D721Med (cell line): ENCODE measurements at regions not wholly inside any gene's neighbourhood (a gene's known extent, or its start where the extent isn't known, plus 50 kb on each side); places are given as distances from the start of the nearest gene placed in this dataset.
"Not testable (repeated sequence)": the region's sequence is repeated elsewhere in the genome, so short reads cannot be mapped to it uniquely, and the experiment has no call there.

Experiments used
- DNase-seq: peaks from one replicate; pipeline ENCODE4 v3.0.0; 2011; ENCODE audit warnings: low spot score; ENCODE audit not compliant: insufficient read length
- FAIRE-seq: peaks from 2 replicates; lab custom pipeline; 2011; peaks lifted over from hg19 to GRCh38; lab: Jason Lieb, UNC
- CTCF ChIP-seq: IDR thresholded peaks from 2 replicates; pipeline ENCODE4 v1.5.1; 2012; ENCODE audit warnings: mild to moderate bottlenecking, control low read depth; ENCODE audit not compliant: insufficient read depth; ENCODE audit errors: missing control alignments

- no peak for TF ChIP-seq CTCF
- FAIRE-seq: no peak
Measured at GRCh38 chr9:22227986-22228385, 218.6 kb upstream of the DMRTA1 start.

GRCh38 chr9:22228542-22228941 lies 218.1 kb upstream of the DMRTA1 start:
- TF ChIP-seq CTCF: peak; percentile 13
- DNase-seq (no peak), FAIRE-seq (no peak)

More at GRCh38 chr9:22227986-22228385, 218.6 kb upstream of the DMRTA1 start:
- no peak for DNase-seq

- DNase-seq: no peak
- TF ChIP-seq CTCF: no peak
- FAIRE-seq: no peak
Measured at GRCh38 chr9:22229069-22229468, 217.6 kb upstream of the DMRTA1 start.

GRCh38 chr9:22231309-22231708 lies 215.3 kb upstream of the DMRTA1 start:
- DNase-seq, FAIRE-seq: not testable (repeated sequence)

- FAIRE-seq (no peak), DNase-seq (no peak)
- no peak for TF ChIP-seq CTCF
Measured at GRCh38 chr9:22232971-22233370, 213.7 kb upstream of the DMRTA1 start.

- no peak for TF ChIP-seq CTCF
- no peak for DNase-seq
- FAIRE-seq: no peak
Measured at GRCh38 chr9:22237497-22238363, 208.9 kb upstream of the DMRTA1 start.

GRCh38 chr9:22238809-22239684 lies 207.6 kb upstream of the DMRTA1 start:
- no peak for DNase-seq
- TF ChIP-seq CTCF: peak; percentile 36
- no peak for FAIRE-seq
